Non-pigmented ciliary epithelial cell (primary cell): ENCODE measurements at regions not wholly inside any gene's neighbourhood (a gene's known extent, or its start where the extent isn't known, plus 50 kb on each side); places are given as distances from the start of the nearest gene placed in this dataset.
A peak's percentile ranks its signal among the peaks of the same experiment; 100 is the strongest.

Experiments
- DNase-seq: peaks from one replicate; pipeline ENCODE4 v3.0.0-alpha.2; 2010; ENCODE audit warnings: low read depth

GRCh38 chr9:107211284-107211923 lies 71.7 kb upstream of the RAD23B start:
- DNase-seq: no peak

GRCh38 chr9:107212613-107213012 lies 70.5 kb upstream of the RAD23B start:
- DNase-seq: no peak

GRCh38 chr9:107213080-107213479 lies 70.0 kb upstream of the RAD23B start:
- DNase-seq: no peak

- DNase-seq: peak; percentile 94
Observed at GRCh38 chr9:107213561-107214028, 69.5 kb upstream of the RAD23B start.

GRCh38 chr9:107214381-107214780 lies 68.7 kb upstream of the RAD23B start:
- no peak for DNase-seq

DNA sequence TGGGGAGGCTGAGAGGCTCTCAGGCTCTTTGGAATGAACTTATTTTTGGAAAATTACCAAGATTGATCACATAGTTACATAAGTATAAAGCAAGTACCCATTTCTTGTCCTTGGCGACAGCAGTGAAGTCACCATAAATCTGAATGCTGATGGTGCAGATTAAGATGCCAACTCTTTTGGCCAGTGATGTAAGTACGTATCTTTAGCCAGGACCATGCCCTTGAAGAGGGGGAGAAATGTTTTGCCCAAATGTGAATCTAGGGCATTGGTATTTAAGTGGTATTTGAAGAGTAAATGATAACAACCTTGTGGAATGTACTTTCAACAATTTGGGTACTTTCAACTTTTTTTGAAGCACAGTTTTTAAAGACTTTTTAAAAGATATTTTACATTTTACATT lies 68.2 kb upstream of the RAD23B start:
- no peak for DNase-seq

- DNase-seq: peak; percentile 45
Observed at GRCh38 chr9:107215381-107215780, 67.7 kb upstream of the RAD23B start.

DNA sequence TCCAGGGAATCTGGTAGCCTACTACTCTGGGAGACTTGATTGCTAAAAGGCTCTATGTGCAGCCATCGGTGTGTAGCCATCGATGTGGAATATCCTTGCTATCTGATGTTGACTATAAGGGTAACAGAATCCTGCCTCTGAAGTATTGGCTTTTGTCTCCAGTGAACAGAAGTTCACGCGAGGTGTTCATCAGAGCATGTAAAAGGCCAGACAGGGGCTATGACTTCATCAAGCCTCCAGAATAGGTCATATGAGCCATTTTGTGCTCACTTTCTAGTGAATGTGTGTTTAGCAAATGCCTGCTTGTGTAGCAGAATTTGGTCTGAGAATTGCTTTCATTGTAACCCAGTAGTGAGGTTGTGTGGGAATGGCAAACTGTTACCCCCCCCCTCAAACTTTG lies 66.8 kb upstream of the RAD23B start:
- no peak for DNase-seq

GRCh38 chr9:107218829-107219485 lies 64.1 kb upstream of the RAD23B start:
- DNase-seq: no peak

GRCh38 chr9:107219486-107220077 lies 63.5 kb upstream of the RAD23B start:
- DNase-seq: no peak

- DNase-seq: no peak
Observed at GRCh38 chr9:107221321-107221720, 61.8 kb upstream of the RAD23B start.

DNA sequence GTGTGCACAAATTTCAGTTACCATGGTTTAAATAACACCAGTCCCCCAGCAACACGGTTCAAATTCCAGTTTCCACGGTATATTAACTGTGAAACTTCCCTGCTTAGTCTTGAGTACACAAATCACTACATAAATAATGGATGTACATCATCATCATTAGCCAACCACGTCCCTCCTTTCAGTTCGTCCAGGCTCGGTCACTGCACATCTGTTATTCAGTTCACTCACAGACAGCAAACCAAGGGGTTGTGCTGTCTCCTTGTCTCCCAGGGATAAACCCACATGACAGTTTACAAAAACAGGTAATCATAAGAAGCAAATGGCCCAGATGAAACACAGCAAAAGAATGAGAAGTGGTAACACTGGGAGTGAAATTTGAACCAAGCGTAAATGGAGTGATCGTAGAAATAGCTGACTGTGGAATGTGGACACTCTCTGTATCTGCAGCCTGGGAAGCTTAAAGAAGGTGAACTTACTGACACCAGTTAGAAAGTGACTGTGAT lies 61.0 kb upstream of the RAD23B start:
- no peak for DNase-seq

GRCh38 chr9:107223381-107223780 lies 59.7 kb upstream of the RAD23B start:
- no peak for DNase-seq

DNA sequence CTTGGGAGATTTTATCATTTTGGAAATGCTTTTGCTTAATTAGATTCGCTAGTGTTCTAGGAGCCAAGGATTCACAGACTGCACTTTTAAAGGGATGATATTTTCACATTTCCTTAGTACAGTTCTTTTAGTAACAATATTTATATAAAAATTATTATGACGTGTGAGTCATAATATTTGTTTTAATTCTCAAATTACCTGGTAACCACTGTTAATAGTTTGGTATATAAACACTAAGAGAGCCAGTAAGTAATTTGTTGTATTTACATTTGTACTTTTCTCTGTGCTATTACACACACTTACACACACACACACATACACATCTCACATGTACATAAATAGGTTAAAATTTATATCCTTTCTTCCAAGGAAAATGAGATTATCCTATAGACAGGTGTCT lies 58.8 kb upstream of the RAD23B start:
- DNase-seq: no peak

GRCh38 chr9:107226421-107226820 lies 56.7 kb upstream of the RAD23B start:
- no peak for DNase-seq

GRCh38 chr9:107227774-107228173 lies 55.3 kb upstream of the RAD23B start:
- no peak for DNase-seq

DNA sequence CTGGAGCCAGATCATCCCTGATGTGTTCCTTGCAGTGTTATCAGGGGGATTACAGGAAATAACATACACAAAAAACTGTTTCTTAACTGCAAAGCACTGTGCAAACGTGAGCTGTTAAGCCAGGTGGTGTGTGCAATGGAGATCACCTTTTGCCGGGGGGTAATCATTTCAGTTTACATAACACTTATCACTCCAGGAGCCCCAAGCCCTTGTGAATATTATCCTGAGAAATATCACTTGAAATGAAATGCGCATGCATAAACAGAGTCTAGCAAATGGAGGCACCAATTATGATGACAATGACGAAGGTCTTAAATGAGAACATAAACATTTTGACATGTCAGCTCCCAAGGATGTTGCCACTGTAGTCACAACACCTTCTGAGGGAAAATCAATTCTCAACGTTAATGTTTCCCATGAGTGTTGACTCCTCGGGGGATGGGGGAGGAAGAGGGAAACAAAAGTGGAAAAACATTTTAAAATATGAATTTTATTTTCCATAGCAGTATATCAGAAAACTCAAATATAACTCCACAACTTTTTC lies 54.5 kb upstream of the RAD23B start:
- no peak for DNase-seq

DNA sequence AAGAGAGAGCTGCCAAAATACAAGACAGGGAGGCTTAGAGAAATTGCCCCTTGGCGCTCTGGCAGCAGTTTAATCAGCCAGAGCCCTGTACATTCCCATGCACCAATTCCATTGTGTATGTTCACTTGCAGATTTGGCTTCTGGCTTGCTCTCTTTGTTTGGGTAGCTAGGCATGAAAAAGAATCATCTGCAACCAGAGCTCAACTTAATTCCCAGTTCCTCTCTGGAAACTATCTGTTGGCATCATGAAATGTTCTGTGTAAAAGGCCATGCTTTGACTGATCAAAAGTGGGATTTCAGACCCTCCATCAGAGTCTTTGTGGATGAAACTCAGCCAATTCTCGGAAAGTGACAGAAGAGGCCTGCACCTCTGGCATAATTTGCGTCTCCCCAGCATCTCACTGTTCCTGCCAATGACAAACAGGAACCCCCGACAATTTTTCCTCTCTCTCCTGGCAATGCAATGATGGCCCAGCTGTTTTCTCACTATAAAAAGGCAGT lies 53.8 kb upstream of the RAD23B start:
- DNase-seq: no peak
